Gastroesophageal sphincter (tissue), 4 donors: ENCODE measurements at regions not wholly inside any gene's neighbourhood (a gene's known extent, or its start where the extent isn't known, plus 50 kb on each side); places are given as distances from the start of the nearest gene placed in this dataset.

Experiments used
- ATAC-seq: fragments of 150-250 bp; one replicate; pipeline ENCODE4 v1.9.1; 2016; ENCODE audit warnings: mild to moderate bottlenecking, moderate library complexity
- H3K27ac ChIP-seq, 4 donors: fragments of 200-600 bp; sonication (generic) in 3 of 4; 1 replicate in 3 of 4; 2 replicates in 1 of 4; pipeline ENCODE4 v1.5.1; 2016 to 2019
- H3K27me3 ChIP-seq: fragments of 200-600 bp; sonication (generic); one replicate; pipeline ENCODE4 v1.5.1; 2019
- H3K36me3 ChIP-seq, 2 donors: fragments of 200-600 bp; sonication (generic); one replicate each; pipeline ENCODE4 v1.5.1; 2019; ENCODE audit warnings: control low read depth in 1 of 2
- H3K4me1 ChIP-seq, 3 donors: fragments of 200-600 bp; sonication (generic); 1 replicate in 2 of 3; 2 replicates in 1 of 3; pipeline ENCODE4 v1.5.1; 2016 to 2019; ENCODE audit warnings: control low read depth in 2 of 3
- H3K4me3 ChIP-seq, 2 donors: fragments of 200-600 bp; sonication (generic); one replicate each; pipeline ENCODE4 v1.5.1; 2019; ENCODE audit warnings: mild to moderate bottlenecking in 1 of 2, moderate library complexity in 1 of 2
- H3K9me3 ChIP-seq, 3 donors: fragments of 200-600 bp; sonication (generic); one replicate each; pipeline ENCODE4 v1.5.1; 2017 to 2019; ENCODE audit warnings: control low read depth in 2 of 3
- EP300 ChIP-seq: sonication (generic); formaldehyde crosslinking; IDR thresholded peaks from one replicate; pipeline ENCODE4 v1.6.1; 2017; ENCODE audit warnings: antibody characterized with exemption, mild to moderate bottlenecking
- POLR2A ChIP-seq, 2 donors: fragments of 450-650 bp; IDR thresholded peaks; one replicate each; pipeline ENCODE4 v1.6.1; 2017; ENCODE audit warnings: antibody characterized with exemption in 2 of 2, mild to moderate bottlenecking in 2 of 2, moderate library complexity in 1 of 2
- POLR2AphosphoS5 ChIP-seq: sonication (generic); formaldehyde crosslinking; IDR thresholded peaks from one replicate; pipeline ENCODE4 v1.6.1; 2017; ENCODE audit warnings: antibody characterized with exemption
- WGBS, 2 donors: methylation state at CpG; one replicate each; pipeline ENCODE4 v1.1.5; 2018; ENCODE audit warnings: low coverage in 1 of 2; 5-methylcytosine and 5-hydroxymethylcytosine counted together
- TF ChIP-seq, protein P1 (sequence below), 4 experiments: fragments of 200-600 bp in 2 of 4; fragments of 450-650 bp in 2 of 4; sonication (generic) in 1 of 4; IDR thresholded peaks; one replicate each; pipeline ENCODE4 v1.5.1; 2017 to 2019; ENCODE audit warnings: antibody characterized with exemption in 4 of 4, mild to moderate bottlenecking in 2 of 4, moderate library complexity in 2 of 4

- 92% methylated on average over 2 to 4 of the region's 6 CpGs for WGBS, 2 donors
- TF ChIP-seq POLR2A (IDR thresholded peaks at IDR 0.05): no peak
- no peak for TF ChIP-seq EP300
- TF ChIP-seq POLR2AphosphoS5: no peak
- TF ChIP-seq, protein P1, sequence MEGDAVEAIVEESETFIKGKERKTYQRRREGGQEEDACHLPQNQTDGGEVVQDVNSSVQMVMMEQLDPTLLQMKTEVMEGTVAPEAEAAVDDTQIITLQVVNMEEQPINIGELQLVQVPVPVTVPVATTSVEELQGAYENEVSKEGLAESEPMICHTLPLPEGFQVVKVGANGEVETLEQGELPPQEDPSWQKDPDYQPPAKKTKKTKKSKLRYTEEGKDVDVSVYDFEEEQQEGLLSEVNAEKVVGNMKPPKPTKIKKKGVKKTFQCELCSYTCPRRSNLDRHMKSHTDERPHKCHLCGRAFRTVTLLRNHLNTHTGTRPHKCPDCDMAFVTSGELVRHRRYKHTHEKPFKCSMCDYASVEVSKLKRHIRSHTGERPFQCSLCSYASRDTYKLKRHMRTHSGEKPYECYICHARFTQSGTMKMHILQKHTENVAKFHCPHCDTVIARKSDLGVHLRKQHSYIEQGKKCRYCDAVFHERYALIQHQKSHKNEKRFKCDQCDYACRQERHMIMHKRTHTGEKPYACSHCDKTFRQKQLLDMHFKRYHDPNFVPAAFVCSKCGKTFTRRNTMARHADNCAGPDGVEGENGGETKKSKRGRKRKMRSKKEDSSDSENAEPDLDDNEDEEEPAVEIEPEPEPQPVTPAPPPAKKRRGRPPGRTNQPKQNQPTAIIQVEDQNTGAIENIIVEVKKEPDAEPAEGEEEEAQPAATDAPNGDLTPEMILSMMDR (IDR thresholded peaks at IDR 0.05): no peak
- Histone ChIP-seq H3K4me3 (no peak overlapping the region), H3K4me1 (no peaks in the 10 kb centered on the region), H3K9me3 (peaks cover 0 to 25% (median 0%) of the 10 kb centered on the region in 3 donors), H3K27me3 (peaks cover 15% of the 10 kb centered on the region), H3K27ac (no peak overlapping the region), H3K36me3 (no peaks in the 10 kb centered on the region)
- no peak for ATAC-seq
Measured at GRCh38 chr11:120052196-120052775, 85.6 kb downstream of the TRIM29 start.

- Histone ChIP-seq H3K27me3 (peaks cover 44% of the 10 kb centered on the region), H3K4me3 (no peak overlapping the region), H3K9me3 (peaks cover 0 to 31% (median 0%) of the 10 kb centered on the region in 3 donors), H3K27ac (no peak overlapping the region), H3K4me1 (no peaks in the 10 kb centered on the region), H3K36me3 (no peaks in the 10 kb centered on the region)
- TF ChIP-seq POLR2AphosphoS5 (no peak), EP300 (no peak), POLR2A (IDR thresholded peaks at IDR 0.05) (no peak)
- TF ChIP-seq, protein P1 (IDR thresholded peaks at IDR 0.05): no peak
- WGBS, 2 donors: 57% methylated on average over 1 of the region's 1 CpG
- ATAC-seq: no peak
Measured at GRCh38 chr11:120044011-120044675, 93.8 kb downstream of the TRIM29 start.

- Histone ChIP-seq H3K36me3 (no peaks in the 10 kb centered on the region), H3K27me3 (peaks cover 44% of the 10 kb centered on the region), H3K4me3 (no peak overlapping the region), H3K27ac (no peak overlapping the region), H3K4me1 (no peaks in the 10 kb centered on the region), H3K9me3 (peaks cover 0 to 29% (median 0%) of the 10 kb centered on the region in 3 donors)
- ATAC-seq: no peak
- TF ChIP-seq POLR2AphosphoS5 (no peak), POLR2A (IDR thresholded peaks at IDR 0.05) (no peak), EP300 (no peak)
- TF ChIP-seq, protein P1 (IDR thresholded peaks at IDR 0.05): no peak
- 71 to 79% methylated on average over 1 to 2 of the region's 4 CpGs for WGBS, 2 donors
Measured at GRCh38 chr11:120043328-120043945, 94.5 kb downstream of the TRIM29 start.

DNA sequence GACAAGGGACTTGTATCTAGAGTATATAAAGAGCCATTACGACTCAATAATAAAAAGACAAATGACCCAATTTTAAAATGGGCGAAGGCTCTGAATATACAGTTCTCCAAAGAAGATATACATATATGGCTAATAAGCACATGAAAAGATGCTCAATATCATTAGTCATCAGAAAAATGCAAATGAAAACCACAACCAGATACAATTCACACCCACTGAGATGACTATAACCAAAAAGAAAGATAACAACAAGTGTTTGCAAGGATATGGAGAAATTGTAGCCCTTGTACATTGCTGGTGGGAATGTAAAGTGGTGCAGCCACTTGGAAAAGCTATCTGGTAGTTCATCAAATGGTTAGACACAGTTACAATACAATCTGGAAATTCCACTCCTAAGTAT is 96.3 kb downstream of the TRIM29 start:
- ATAC-seq: no peak
- TF ChIP-seq, protein P1 (IDR thresholded peaks at IDR 0.05): no peak
- TF ChIP-seq POLR2A (IDR thresholded peaks at IDR 0.05) (no peak), EP300 (no peak)
- no peak overlapping the region for H3K4me3 ChIP-seq
- no peaks in the 10 kb centered on the region for H3K4me1 ChIP-seq
- peaks cover 44% of the 10 kb centered on the region for H3K27me3 ChIP-seq
- 88 to 93% methylated on average over 2 of the region's 2 CpGs for WGBS, 2 donors
- no peak overlapping the region for H3K27ac ChIP-seq
- H3K9me3 ChIP-seq: peaks cover 0 to 26% (median 0%) of the 10 kb centered on the region in 3 donors
- H3K36me3 ChIP-seq: no peaks in the 10 kb centered on the region
